AG10803 (cell line): ENCODE measurements at regions not wholly inside any gene's neighbourhood (a gene's known extent, or its start where the extent isn't known, plus 50 kb on each side); places are given as distances from the start of the nearest gene placed in this dataset.

Experiments used
- DNase-seq: peaks from one replicate; pipeline ENCODE4 v3.0.0; 2010; ENCODE audit warnings: low read depth
- H3K4me3 ChIP-seq: 2 replicates; pipeline ENCODE4 v1.5.1; 2011; ENCODE audit warnings: mild to moderate bottlenecking, low read length, control low read depth
- CTCF ChIP-seq: conservative IDR thresholded peaks from 2 replicates; pipeline ENCODE4 v1.5.1; 2011; ENCODE audit warnings: mild to moderate bottlenecking, low read length, control low read depth, inconsistent platforms

DNA sequence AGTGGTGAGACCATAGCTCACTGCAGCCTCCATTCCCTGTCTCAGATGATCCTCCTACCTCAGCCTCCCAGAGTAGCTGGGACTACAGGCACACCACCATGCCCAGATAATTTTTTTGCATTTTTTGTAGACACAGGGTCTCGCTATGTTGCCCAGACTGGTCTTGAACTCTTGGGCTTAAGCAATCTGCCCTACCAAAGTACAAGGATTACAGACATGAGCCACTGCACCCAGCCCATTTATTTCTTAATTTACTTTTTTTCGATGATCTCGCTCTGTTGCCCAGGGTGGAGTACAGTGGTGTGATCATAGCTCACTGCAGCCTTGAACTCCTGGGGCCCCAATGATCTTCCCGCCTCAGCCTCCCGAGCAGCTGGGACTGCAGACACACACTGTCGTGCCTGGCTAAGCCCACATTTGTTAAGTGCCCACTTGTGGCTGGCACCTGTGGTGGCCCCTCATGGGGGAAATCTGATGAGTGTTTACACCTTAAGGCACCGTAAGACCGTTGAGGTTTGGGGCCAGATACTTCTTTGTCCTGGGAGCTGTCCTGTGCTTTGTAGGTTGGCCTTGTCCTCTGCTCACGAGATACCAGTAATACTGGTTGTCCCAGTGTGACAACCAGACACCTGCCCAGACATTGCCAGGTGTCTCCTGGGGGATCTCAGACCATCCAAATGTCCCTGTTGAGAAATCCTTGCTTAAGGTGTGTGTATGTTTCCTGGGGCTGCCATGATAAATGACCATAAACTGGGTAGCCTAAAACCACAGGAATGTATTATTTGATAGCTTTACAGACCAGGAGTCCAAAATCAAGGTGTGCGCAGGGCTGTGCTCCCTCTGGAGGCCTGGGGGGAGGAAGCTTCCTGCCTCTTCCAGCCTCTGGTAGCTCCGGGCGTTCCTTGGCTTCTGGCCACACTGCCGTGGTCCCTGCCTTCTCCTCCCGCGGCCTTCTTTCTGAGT, 141.4 kb upstream of the GSE1 start:
- TF ChIP-seq CTCF = no peak
- H3K4me3 ChIP-seq = no peak overlapping the region
- no peak for DNase-seq

- no peak for DNase-seq
- no peak overlapping the region for H3K4me3 ChIP-seq
- TF ChIP-seq CTCF = no peak
These were observed 140.6 kb upstream of the GSE1 start for GRCh38 chr16:85472514-85472913.

DNA sequence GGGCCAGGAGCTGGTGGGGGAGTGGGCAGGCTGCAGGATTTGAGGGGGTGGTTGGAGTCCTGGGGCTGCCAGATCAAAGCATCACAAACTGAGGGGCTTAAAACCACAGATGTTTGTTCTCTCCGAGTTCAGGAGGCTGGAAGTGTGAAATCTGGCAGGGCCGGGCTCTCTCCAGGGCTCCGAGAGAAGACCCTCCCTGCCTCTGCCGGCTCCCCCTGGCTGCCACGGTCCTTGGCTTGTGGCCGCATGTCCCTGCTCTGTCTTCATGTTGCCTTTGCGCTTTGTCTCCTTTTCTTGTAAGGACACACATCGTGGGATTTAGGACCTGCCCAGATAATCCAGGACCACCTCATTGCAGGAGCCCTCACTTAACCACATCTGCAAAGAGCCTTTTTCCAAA, 139.8 kb upstream of the GSE1 start:
- no peak for TF ChIP-seq CTCF
- DNase-seq = no peak

GRCh38 chr16:85473909-85474620, 139.1 kb upstream of the GSE1 start:
- peak; percentile 11; the same call in 1 of the 2 replicates for TF ChIP-seq CTCF
- no peak overlapping the region for H3K4me3 ChIP-seq
- DNase-seq = peak; percentile 54

More for the DNA sequence above, 139.8 kb upstream of the GSE1 start:
- H3K4me3 ChIP-seq = no peak overlapping the region

DNA sequence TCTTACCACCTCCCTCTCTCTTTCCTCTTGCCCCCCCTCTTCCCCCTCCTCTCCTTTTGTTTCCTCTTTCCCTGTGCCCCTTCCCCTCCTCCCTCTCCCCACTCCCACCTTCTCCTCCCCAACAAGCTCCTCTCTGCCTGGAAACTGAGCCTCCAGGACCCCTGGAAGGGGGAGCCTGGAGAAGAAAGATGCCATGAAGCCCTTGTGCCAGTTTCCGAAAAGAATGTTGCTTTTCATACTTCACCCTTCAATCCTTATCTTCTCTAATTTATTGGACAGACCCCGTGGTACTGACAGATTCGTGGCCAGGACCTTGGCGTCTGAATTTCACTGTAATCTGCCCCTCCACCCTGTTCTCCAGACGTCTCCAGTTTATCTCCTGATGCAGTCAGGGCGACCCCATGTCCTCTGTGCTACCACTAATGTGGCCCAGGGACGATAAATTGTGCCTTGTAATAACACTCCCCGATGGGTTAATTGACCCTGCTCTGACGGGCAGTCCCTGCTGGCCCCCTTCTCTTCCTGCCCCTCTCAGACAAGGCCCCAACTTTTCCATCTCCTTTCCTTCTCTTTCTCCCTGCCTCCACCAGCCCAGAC, 138.4 kb upstream of the GSE1 start:
- DNase-seq = no peak
- no peak overlapping the region for H3K4me3 ChIP-seq
- no peak for TF ChIP-seq CTCF

GRCh38 chr16:85475233-85475632, 137.9 kb upstream of the GSE1 start:
- H3K4me3 ChIP-seq = no peak overlapping the region
- DNase-seq = no peak
- TF ChIP-seq CTCF = no peak
